Skeletal muscle satellite cell (primary cell): ENCODE measurements at regions not wholly inside any gene's neighbourhood (a gene's known extent, or its start where the extent isn't known, plus 50 kb on each side); places are given as distances from the start of the nearest gene placed in this dataset.

Source experiments
- H3K27me3 ChIP-seq: 2 replicates; pipeline ENCODE4 v1.7.0; 2013; ENCODE audit warnings: low read length; ENCODE audit not compliant: control insufficient read depth, insufficient read depth
- H3K36me3 ChIP-seq: 2 replicates; pipeline ENCODE4 v1.7.0; 2013; ENCODE audit warnings: mild to moderate bottlenecking, control low read depth, low read length; ENCODE audit not compliant: insufficient read depth
- H3K4me1 ChIP-seq: 2 replicates; pipeline ENCODE4 v1.7.0; 2013; ENCODE audit warnings: low read length; ENCODE audit not compliant: control insufficient read depth, insufficient read depth
- H3K4me2 ChIP-seq: 2 replicates; pipeline ENCODE4 v1.7.0; 2013; ENCODE audit warnings: mild to moderate bottlenecking, low read length
- H3K4me3 ChIP-seq: 2 replicates; pipeline ENCODE4 v1.7.0; 2013; ENCODE audit warnings: low read length
- H3K9ac ChIP-seq: 2 replicates; pipeline ENCODE4 v1.7.0; 2013; ENCODE audit warnings: mild to moderate bottlenecking, low read depth, low read length, moderate library complexity
- H3K9me3 ChIP-seq: replicated peaks from 2 replicates; pipeline ENCODE4 v1.7.0; 2013; ENCODE audit warnings: mild to moderate bottlenecking, control low read depth, low read length

GRCh38 chr2:239791526-239792404 is 233.4 kb downstream of the NDUFA10 start:
- Histone ChIP-seq H3K36me3 (no peaks in the 10 kb centered on the region), H3K27me3 (no peaks in the 10 kb centered on the region), H3K4me2 (no peak overlapping the region), H3K9ac (no peak overlapping the region), H3K4me3 (no peak overlapping the region), H3K9me3 (no peaks in the 10 kb centered on the region), H3K4me1 (no peaks in the 10 kb centered on the region)

GRCh38 chr2:239790721-239791120 is 234.4 kb downstream of the NDUFA10 start:
- Histone ChIP-seq H3K27me3 (no peaks in the 10 kb centered on the region), H3K4me2 (no peak overlapping the region), H3K4me3 (no peak overlapping the region), H3K9me3 (no peaks in the 10 kb centered on the region), H3K36me3 (no peaks in the 10 kb centered on the region), H3K9ac (no peak overlapping the region), H3K4me1 (no peaks in the 10 kb centered on the region)

- Histone ChIP-seq H3K9me3 (no peaks in the 10 kb centered on the region), H3K27me3 (no peaks in the 10 kb centered on the region), H3K36me3 (no peaks in the 10 kb centered on the region), H3K4me1 (no peaks in the 10 kb centered on the region), H3K4me3 (no peak overlapping the region), H3K4me2 (no peak overlapping the region), H3K9ac (no peak overlapping the region)
Observed at GRCh38 chr2:239790313-239790712, 234.8 kb downstream of the NDUFA10 start.

GRCh38 chr2:239789711-239790110 is 235.4 kb downstream of the NDUFA10 start:
- no peaks in the 10 kb centered on the region for H3K36me3 ChIP-seq
- H3K4me2 ChIP-seq: no peak overlapping the region
- H3K9ac ChIP-seq: no peak overlapping the region
- H3K4me1 ChIP-seq: no peaks in the 10 kb centered on the region
- H3K4me3 ChIP-seq: no peak overlapping the region
- no peaks in the 10 kb centered on the region for H3K27me3 ChIP-seq
- H3K9me3 ChIP-seq: no peaks in the 10 kb centered on the region

GRCh38 chr2:239788576-239789098 is 236.5 kb downstream of the NDUFA10 start:
- Histone ChIP-seq H3K27me3 (no peaks in the 10 kb centered on the region), H3K9me3 (no peaks in the 10 kb centered on the region), H3K4me2 (no peak overlapping the region), H3K9ac (no peak overlapping the region), H3K4me1 (no peaks in the 10 kb centered on the region), H3K4me3 (no peak overlapping the region), H3K36me3 (no peaks in the 10 kb centered on the region)

- H3K36me3 ChIP-seq: no peaks in the 10 kb centered on the region
- H3K4me2 ChIP-seq: no peak overlapping the region
- no peak overlapping the region for H3K4me3 ChIP-seq
- no peaks in the 10 kb centered on the region for H3K9me3 ChIP-seq
- no peaks in the 10 kb centered on the region for H3K27me3 ChIP-seq
- no peaks in the 10 kb centered on the region for H3K4me1 ChIP-seq
- H3K9ac ChIP-seq: no peak overlapping the region
Observed at GRCh38 chr2:239787538-239788050, 237.5 kb downstream of the NDUFA10 start.

DNA sequence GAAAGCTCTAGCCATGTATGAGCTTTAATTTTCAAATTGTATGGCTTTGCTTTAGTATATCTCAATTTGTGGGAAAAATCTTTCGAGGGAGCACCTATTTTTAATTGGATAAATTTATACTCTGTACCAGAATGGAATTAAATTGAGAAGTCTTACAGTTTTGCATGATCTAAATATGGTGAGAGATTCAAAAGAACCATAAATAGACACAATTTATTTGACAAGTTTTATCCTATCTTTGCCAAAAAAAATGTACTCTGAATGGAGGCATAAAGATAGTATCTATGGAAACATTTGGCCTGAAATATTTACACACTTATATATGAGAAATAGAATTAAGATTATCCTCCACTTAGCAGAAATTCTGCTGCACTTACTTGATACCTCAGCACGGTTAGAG is 238.4 kb downstream of the NDUFA10 start:
- no peak overlapping the region for H3K4me3 ChIP-seq
- no peaks in the 10 kb centered on the region for H3K4me1 ChIP-seq
- no peak overlapping the region for H3K4me2 ChIP-seq
- H3K27me3 ChIP-seq: no peaks in the 10 kb centered on the region
- no peaks in the 10 kb centered on the region for H3K9me3 ChIP-seq
- no peak overlapping the region for H3K9ac ChIP-seq
- no peaks in the 10 kb centered on the region for H3K36me3 ChIP-seq

- Histone ChIP-seq H3K4me2 (no peak overlapping the region), H3K36me3 (no peaks in the 10 kb centered on the region), H3K4me1 (no peaks in the 10 kb centered on the region), H3K9me3 (peaks cover 16% of the 10 kb centered on the region), H3K27me3 (no peaks in the 10 kb centered on the region), H3K9ac (no peak overlapping the region), H3K4me3 (no peak overlapping the region)
Observed at GRCh38 chr2:239781454-239781853, 243.7 kb downstream of the NDUFA10 start.

DNA sequence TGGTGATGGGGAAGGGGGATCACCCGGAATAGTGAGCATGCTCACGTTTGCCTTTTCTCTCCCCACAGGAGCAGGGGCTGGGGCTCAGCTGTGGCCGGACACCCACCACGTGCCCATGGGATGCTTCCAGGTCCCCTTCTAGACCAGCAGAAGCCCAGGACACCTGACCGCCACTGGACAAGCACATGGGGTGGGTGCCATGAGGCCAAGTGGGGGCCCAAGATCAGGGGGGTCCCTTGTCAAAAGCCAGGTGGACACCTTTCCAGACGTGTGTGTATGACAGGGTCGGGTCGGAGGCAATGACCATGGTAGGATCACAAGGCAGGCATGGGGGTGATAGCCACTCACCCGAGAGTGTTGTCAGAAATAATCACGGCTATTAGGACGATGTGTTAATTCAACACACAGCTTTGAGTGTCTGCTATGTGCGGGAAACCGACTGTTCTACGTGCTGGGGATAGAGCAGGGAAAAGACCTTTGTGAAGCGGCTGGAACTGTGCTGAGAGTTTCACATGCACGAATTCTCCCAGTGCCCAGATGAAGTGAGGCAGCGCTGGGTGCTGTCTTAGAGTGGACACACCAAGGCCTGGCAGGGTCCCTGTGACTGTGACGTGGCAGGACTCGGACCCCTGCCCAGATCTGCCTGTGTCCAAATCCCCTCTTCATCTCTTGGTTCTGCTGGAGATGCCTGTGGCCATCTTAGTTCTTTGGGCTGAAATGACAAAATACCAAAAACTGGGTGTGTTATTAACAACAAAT is 244.7 kb downstream of the NDUFA10 start:
- Histone ChIP-seq H3K4me1 (no peaks in the 10 kb centered on the region), H3K4me3 (no peak overlapping the region), H3K4me2 (no peak overlapping the region), H3K36me3 (no peaks in the 10 kb centered on the region), H3K9ac (no peak overlapping the region), H3K9me3 (peaks cover 16% of the 10 kb centered on the region), H3K27me3 (no peaks in the 10 kb centered on the region)

GRCh38 chr2:239779584-239779983 is 245.6 kb downstream of the NDUFA10 start:
- Histone ChIP-seq H3K36me3 (no peaks in the 10 kb centered on the region), H3K4me1 (no peaks in the 10 kb centered on the region), H3K4me3 (no peak overlapping the region), H3K9ac (no peak overlapping the region), H3K4me2 (no peak overlapping the region), H3K9me3 (peaks cover 16% of the 10 kb centered on the region), H3K27me3 (no peaks in the 10 kb centered on the region)

GRCh38 chr2:239778861-239779558 is 246.1 kb downstream of the NDUFA10 start:
- Histone ChIP-seq H3K27me3 (no peaks in the 10 kb centered on the region), H3K4me3 (no peak overlapping the region), H3K36me3 (no peaks in the 10 kb centered on the region), H3K4me2 (no peak overlapping the region), H3K4me1 (no peaks in the 10 kb centered on the region), H3K9me3 (peaks cover 20% of the 10 kb centered on the region), H3K9ac (no peak overlapping the region)
